ENCODE measurements at regions not wholly inside any gene's neighbourhood (a gene's known extent, or its start where the extent isn't known, plus 50 kb on each side); places are given as distances from the start of the nearest gene placed in this dataset.

GRCh38 chr17:72338847-72339790 is 218.3 kb downstream of the SOX9 start:
- H3K4me3 Mint-ChIP-seq, result no peak overlapping the region

GRCh38 chr17:72340836-72341235 is 220.0 kb downstream of the SOX9 start:
- Mint-ChIP-seq H3K9me3 (peaks cover 6% of the 10 kb centered on the region), H3K36me3 (ENCODE audit: low read depth) (no peaks in the 10 kb centered on the region), H3K4me3 (no peak overlapping the region), H3K27ac (no peak overlapping the region), H3K27me3 (peaks cover 17% of the 10 kb centered on the region), H3K4me1 (ENCODE audit: low read depth) (no peaks in the 10 kb centered on the region)
- ATAC-seq (ENCODE audit: poor library complexity) (no peak), DNase-seq (no peak)
- ChIA-PET POLR2A (no interaction called here), CTCF (no interaction called here)
- intact Hi-C loops (cut with DNase I, micrococcal nuclease), result loop anchor here in 1 of 2 experiments (10.0 kb wide), 1 partner anchor 86 kb away; no protein-coding TSS in a partner anchor
- H3K36me3 ChIP-seq (ENCODE audit: insufficient read depth, low read length), result no peaks in the 10 kb centered on the region
- no peak overlapping the region for H3K27ac ChIP-seq (ENCODE audit: low read depth in 1 of 2, low read length in 2 of 2)
- TF ChIP-seq CTCF (IDR thresholded peaks at IDR 0.05), result no peak
- no peak overlapping the region for H3K4me3 ChIP-seq (ENCODE audit: low read length)
- peaks cover 0 to 7% of the 10 kb centered on the region in 2 experiments for H3K27me3 ChIP-seq (ENCODE audit: control insufficient read depth in 1 of 2, insufficient read depth in 2 of 2, low read length in 2 of 2)
- peaks cover 0 to 8% of the 10 kb centered on the region in 2 experiments for H3K9me3 ChIP-seq (ENCODE audit: control insufficient read depth in 1 of 2, insufficient read depth in 1 of 2, low read length in 2 of 2)
- no peaks in the 10 kb centered on the region for H3K4me1 ChIP-seq (ENCODE audit: insufficient read depth, low read length)

More at GRCh38 chr17:72338847-72339790, 218.3 kb downstream of the SOX9 start:
- Mint-ChIP-seq H3K27me3 (peaks cover 20% of the 10 kb centered on the region), H3K4me1 (ENCODE audit: low read depth) (no peaks in the 10 kb centered on the region), H3K9me3 (peaks cover 2% of the 10 kb centered on the region), H3K36me3 (ENCODE audit: low read depth) (no peaks in the 10 kb centered on the region), H3K27ac (no peak overlapping the region)
- no peak for TF ChIP-seq CTCF (IDR thresholded peaks at IDR 0.05)
- DNase-seq, result no peak
- CTCF ChIA-PET, result no interaction called here
- intact Hi-C loops (cut with DNase I, micrococcal nuclease), result loop anchor here in 1 of 2 experiments (10.0 kb wide), 1 partner anchor 564 kb away; no protein-coding TSS in a partner anchor
- Histone ChIP-seq H3K4me3 (ENCODE audit: low read length) (no peak overlapping the region), H3K27me3 (ENCODE audit: control insufficient read depth in 1 of 2, insufficient read depth in 2 of 2, low read length in 2 of 2) (peaks cover 0 to 7% of the 10 kb centered on the region in 2 experiments), H3K27ac (ENCODE audit: low read depth in 1 of 2, low read length in 2 of 2) (no peak overlapping the region), H3K9me3 (ENCODE audit: control insufficient read depth in 1 of 2, insufficient read depth in 1 of 2, low read length in 2 of 2) (peaks cover 0 to 11% of the 10 kb centered on the region in 2 experiments), H3K36me3 (ENCODE audit: insufficient read depth, low read length) (no peaks in the 10 kb centered on the region), H3K4me1 (ENCODE audit: insufficient read depth, low read length) (no peaks in the 10 kb centered on the region)
- no peak for ATAC-seq (ENCODE audit: poor library complexity)
- POLR2A ChIA-PET, result no interaction called here

- Mint-ChIP-seq H3K9me3 (peaks cover 6% of the 10 kb centered on the region), H3K27me3 (peaks cover 17% of the 10 kb centered on the region), H3K4me3 (no peak overlapping the region), H3K27ac (no peak overlapping the region), H3K4me1 (ENCODE audit: low read depth) (no peaks in the 10 kb centered on the region), H3K36me3 (ENCODE audit: low read depth) (no peaks in the 10 kb centered on the region)
- intact Hi-C loops (cut with DNase I, micrococcal nuclease), result loop anchor here in 1 of 2 experiments (10.0 kb wide), 1 partner anchor 87 kb away; no protein-coding TSS in a partner anchor
- DNase-seq (no peak), ATAC-seq (ENCODE audit: poor library complexity) (no peak)
- Histone ChIP-seq H3K4me1 (ENCODE audit: insufficient read depth, low read length) (no peaks in the 10 kb centered on the region), H3K9me3 (ENCODE audit: control insufficient read depth in 1 of 2, insufficient read depth in 1 of 2, low read length in 2 of 2) (peaks cover 0 to 8% of the 10 kb centered on the region in 2 experiments), H3K36me3 (ENCODE audit: insufficient read depth, low read length) (no peaks in the 10 kb centered on the region), H3K4me3 (ENCODE audit: low read length) (no peak overlapping the region), H3K27ac (ENCODE audit: low read depth in 1 of 2, low read length in 2 of 2) (no peak overlapping the region), H3K27me3 (ENCODE audit: control insufficient read depth in 1 of 2, insufficient read depth in 2 of 2, low read length in 2 of 2) (peaks cover 0 to 7% of the 10 kb centered on the region in 2 experiments)
- ChIA-PET POLR2A (no interaction called here), CTCF (no interaction called here)
- no peak for TF ChIP-seq CTCF (IDR thresholded peaks at IDR 0.05)
Measured at GRCh38 chr17:72342061-72342460, 221.2 kb downstream of the SOX9 start.

All from CD4-positive, alpha-beta T cell (primary cell).